ENCODE measurements at regions not wholly inside any gene's neighbourhood (a gene's known extent, or its start where the extent isn't known, plus 50 kb on each side); places are given as distances from the start of the nearest gene placed in this dataset.
A peak's percentile ranks its signal among the peaks of the same experiment; 100 is the strongest.

GRCh38 chr13:40132249-40132648, 476.8 kb downstream of the COG6 start:
- Histone ChIP-seq H3K4me3 (ENCODE audit: low read length) (no peak overlapping the region), H3K36me3 (ENCODE audit: insufficient read depth, low read length) (no peaks in the 10 kb centered on the region), H3K27ac (ENCODE audit: low read depth in 1 of 2, low read length in 2 of 2) (no peak overlapping the region), H3K27me3 (ENCODE audit: control insufficient read depth in 1 of 2, insufficient read depth in 2 of 2, low read length in 2 of 2) (no peaks in the 10 kb centered on the region), H3K4me1 (ENCODE audit: insufficient read depth, low read length) (peaks cover 21% of the 10 kb centered on the region), H3K9me3 (ENCODE audit: control insufficient read depth in 1 of 2, insufficient read depth in 1 of 2, low read length in 2 of 2) (no peaks in the 10 kb centered on the region)
- Mint-ChIP-seq H3K4me1 (ENCODE audit: low read depth) (peaks cover 11% of the 10 kb centered on the region), H3K27me3 (no peaks in the 10 kb centered on the region), H3K9me3 (peaks cover 4% of the 10 kb centered on the region), H3K27ac (no peak overlapping the region), H3K4me3 (no peak overlapping the region), H3K36me3 (ENCODE audit: low read depth) (no peaks in the 10 kb centered on the region)
- intact Hi-C loops (cut with DNase I, micrococcal nuclease) = no loop called here
- DNase-seq (peak in 2 of 14 experiments; percentile 16 to 20), ATAC-seq (ENCODE audit: poor library complexity) (no peak)
- POLR2A ChIA-PET = interaction anchor here (0.6 kb wide), 1 partner anchor 74 kb away, joined by 3 read pairs; no protein-coding TSS in a partner anchor
- no peak for TF ChIP-seq CTCF (IDR thresholded peaks at IDR 0.05)
- CTCF ChIA-PET = no interaction called here

GRCh38 chr13:40136896-40137295, 481.4 kb downstream of the COG6 start:
- Mint-ChIP-seq H3K27ac (no peak overlapping the region), H3K36me3 (ENCODE audit: low read depth) (no peaks in the 10 kb centered on the region), H3K9me3 (no peaks in the 10 kb centered on the region), H3K4me3 (no peak overlapping the region), H3K4me1 (ENCODE audit: low read depth) (no peaks in the 10 kb centered on the region), H3K27me3 (no peaks in the 10 kb centered on the region)
- peaks cover 12% of the 10 kb centered on the region for H3K4me1 ChIP-seq (ENCODE audit: insufficient read depth, low read length)
- ChIA-PET POLR2A (no interaction called here), CTCF (interaction anchor here (0.9 kb wide), 1 partner anchor 118 kb away, joined by 3 read pairs; no protein-coding TSS in a partner anchor)
- no peak for ATAC-seq (ENCODE audit: poor library complexity)
- H3K4me3 ChIP-seq (ENCODE audit: low read length) = no peak overlapping the region
- no peak overlapping the region for H3K27ac ChIP-seq (ENCODE audit: low read depth in 1 of 2, low read length in 2 of 2)
- H3K27me3 ChIP-seq (ENCODE audit: control insufficient read depth in 1 of 2, insufficient read depth in 2 of 2, low read length in 2 of 2) = no peaks in the 10 kb centered on the region
- TF ChIP-seq CTCF (IDR thresholded peaks at IDR 0.05) = no peak
- no peak for DNase-seq
- intact Hi-C loops (cut with DNase I, micrococcal nuclease) = no loop called here
- H3K36me3 ChIP-seq (ENCODE audit: insufficient read depth, low read length) = no peaks in the 10 kb centered on the region
- H3K9me3 ChIP-seq (ENCODE audit: control insufficient read depth in 1 of 2, insufficient read depth in 1 of 2, low read length in 2 of 2) = no peaks in the 10 kb centered on the region

- no peaks in the 10 kb centered on the region for H3K9me3 Mint-ChIP-seq
- no peak overlapping the region for H3K4me3 Mint-ChIP-seq
- POLR2A ChIA-PET = no interaction called here
- H3K36me3 ChIP-seq (ENCODE audit: insufficient read depth, low read length) = no peaks in the 10 kb centered on the region
- H3K4me1 ChIP-seq (ENCODE audit: insufficient read depth, low read length) = peaks cover 12% of the 10 kb centered on the region
- H3K4me3 ChIP-seq (ENCODE audit: low read length) = no peak overlapping the region
- H3K27me3 ChIP-seq (ENCODE audit: control insufficient read depth in 1 of 2, insufficient read depth in 2 of 2, low read length in 2 of 2) = no peaks in the 10 kb centered on the region
- H3K4me1 Mint-ChIP-seq (ENCODE audit: low read depth) = no peaks in the 10 kb centered on the region
- H3K9me3 ChIP-seq (ENCODE audit: control insufficient read depth in 1 of 2, insufficient read depth in 1 of 2, low read length in 2 of 2) = no peaks in the 10 kb centered on the region
- H3K36me3 Mint-ChIP-seq (ENCODE audit: low read depth) = no peaks in the 10 kb centered on the region
- H3K27ac Mint-ChIP-seq = no peak overlapping the region
- CTCF ChIA-PET = interaction anchor here (0.8 to 0.9 kb wide), 2 partner anchors 18 to 119 kb away, joined by 3 read pairs; no protein-coding TSS in a partner anchor
- intact Hi-C loops (cut with DNase I, micrococcal nuclease) = no loop called here
- ATAC-seq (ENCODE audit: poor library complexity) (no peak), DNase-seq (no peak)
- no peak for TF ChIP-seq CTCF (IDR thresholded peaks at IDR 0.05)
- no peaks in the 10 kb centered on the region for H3K27me3 Mint-ChIP-seq
- H3K27ac ChIP-seq (ENCODE audit: low read depth in 1 of 2, low read length in 2 of 2) = no peak overlapping the region
These were observed 481.9 kb downstream of the COG6 start for GRCh38 chr13:40137400-40137799.
